GM19468 (cell line): ENCODE measurements at regions not wholly inside any gene's neighbourhood (a gene's known extent, or its start where the extent isn't known, plus 50 kb on each side); places are given as distances from the start of the nearest gene placed in this dataset.

ENCODE experiments used
- ATAC-seq: cut with Tn5 transposase; IDR thresholded peaks from one replicate; pipeline ENCODE4 v1.9.1; 2021; ENCODE audit warnings: mild to moderate bottlenecking, moderate library complexity, moderate number of reproducible peaks; ENCODE audit not compliant: unreplicated experiment; ENCODE audit errors: extremely low read depth

DNA sequence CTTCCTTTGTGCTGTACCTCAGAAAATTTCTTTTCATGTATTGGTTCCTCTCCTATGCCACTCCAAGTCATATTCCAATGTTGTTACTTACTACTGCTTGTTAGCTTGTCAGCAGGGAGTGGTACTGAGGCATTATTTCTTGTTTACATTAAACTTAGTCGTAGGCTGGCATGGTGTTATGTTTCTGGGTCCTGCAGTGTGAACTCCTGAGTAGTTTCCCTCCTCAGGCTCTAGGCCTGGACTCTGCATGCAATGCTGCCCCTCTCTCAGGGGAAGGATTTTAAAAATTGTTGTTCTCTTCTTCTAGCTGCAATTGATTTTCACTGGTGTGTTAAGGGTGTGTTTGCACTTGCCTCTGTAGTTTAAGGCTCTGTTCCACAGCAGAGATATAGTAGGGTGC, 671.6 kb downstream of the PLCL1 start:
- ATAC-seq, result no peak

DNA sequence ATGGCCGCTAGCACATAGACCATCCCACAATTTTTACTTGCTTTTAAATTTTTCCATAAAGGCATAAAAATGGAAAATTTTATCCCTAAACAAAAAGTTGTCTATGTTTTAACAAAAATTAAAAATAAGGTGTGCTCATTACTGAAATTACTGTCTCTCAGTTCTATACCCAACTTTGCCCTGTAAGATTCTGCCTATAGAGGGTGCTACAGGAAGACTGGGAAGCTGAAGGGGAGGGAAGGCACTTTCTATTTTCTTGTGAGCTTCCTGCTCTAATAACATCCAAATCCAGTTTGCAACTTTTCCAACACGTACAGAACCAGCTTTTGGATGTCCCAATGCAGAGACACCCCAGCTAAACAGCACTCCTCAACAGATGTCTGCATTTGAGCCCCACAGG, 666.9 kb downstream of the PLCL1 start:
- no peak for ATAC-seq

DNA sequence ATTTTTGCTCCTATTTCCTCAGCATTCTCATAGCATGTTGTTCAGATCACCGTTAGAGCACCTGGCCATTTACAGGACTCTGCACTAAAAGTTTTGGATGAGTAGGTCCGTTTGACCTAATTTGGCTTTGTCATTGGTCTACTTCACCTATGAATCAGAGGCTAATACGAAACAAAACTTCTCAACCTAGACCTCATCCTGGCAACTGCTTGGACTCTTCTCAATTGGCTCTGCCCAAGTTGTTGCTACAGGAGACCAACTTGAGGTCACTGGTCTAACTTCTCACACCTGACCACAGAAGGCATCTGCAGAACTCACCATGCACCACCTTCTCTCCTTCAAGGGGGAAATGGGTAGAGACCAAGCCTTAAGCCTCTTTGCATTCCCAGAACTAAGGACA, 663.7 kb downstream of the PLCL1 start:
- ATAC-seq, result no peak

DNA sequence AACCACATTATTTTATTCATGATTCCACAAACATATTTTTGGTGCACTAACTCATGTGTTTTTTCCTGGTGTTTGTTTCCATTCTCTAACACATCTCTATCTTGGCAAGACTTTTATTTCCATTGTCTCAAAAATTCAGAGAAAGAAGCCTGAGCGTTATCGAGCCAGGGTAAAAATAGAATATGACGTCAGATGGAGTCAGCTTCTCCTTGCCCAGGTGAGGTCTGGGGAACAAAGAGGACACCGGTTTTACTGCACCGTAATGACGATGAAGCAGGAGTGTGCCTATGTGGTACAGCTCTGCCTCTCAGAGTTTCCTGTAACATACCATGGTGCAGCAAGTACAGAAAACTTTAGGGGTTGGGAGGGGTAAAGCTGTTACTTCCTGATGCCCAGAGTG, 661.6 kb downstream of the PLCL1 start:
- ATAC-seq, result no peak

DNA sequence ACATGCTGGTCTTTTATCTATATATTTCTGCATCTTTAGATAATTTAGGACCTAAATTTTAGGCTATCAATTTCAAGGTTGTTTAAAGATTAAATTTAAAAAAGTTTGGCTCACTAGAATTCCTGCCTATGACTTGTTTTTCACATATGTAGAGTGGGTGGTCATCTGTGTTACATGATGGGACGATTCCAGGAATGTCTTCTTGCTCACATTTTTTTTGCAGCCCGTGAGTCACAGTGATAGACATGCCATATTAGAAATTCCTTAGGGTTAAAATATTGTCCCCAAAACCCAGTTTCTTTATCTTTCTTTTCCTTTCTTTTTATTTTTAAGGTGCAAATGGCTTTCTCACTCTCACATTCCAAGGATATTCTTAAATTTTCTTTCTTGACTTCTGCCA, 652.0 kb downstream of the PLCL1 start:
- no peak for ATAC-seq

DNA sequence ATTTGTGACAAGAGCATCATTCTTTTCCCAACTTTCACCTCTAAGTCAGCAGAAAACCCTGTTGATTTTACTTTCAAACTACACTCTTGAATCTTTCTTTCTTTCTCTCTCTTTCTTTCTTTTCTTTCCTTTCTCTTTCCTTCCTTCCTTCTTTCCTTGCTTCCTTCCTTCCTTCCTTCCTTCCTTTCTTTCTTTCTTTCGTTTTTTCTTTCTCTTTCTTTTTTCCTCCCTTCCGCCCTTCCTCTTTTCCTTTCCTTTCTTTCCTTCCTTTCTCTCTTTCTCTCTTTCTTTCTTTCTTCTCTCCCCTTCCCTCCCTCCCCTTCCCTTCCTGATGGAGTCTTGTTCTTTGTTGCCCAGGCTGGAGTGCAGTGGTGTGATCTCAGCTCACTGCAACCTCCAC, 649.5 kb downstream of the PLCL1 start:
- ATAC-seq, result no peak

DNA sequence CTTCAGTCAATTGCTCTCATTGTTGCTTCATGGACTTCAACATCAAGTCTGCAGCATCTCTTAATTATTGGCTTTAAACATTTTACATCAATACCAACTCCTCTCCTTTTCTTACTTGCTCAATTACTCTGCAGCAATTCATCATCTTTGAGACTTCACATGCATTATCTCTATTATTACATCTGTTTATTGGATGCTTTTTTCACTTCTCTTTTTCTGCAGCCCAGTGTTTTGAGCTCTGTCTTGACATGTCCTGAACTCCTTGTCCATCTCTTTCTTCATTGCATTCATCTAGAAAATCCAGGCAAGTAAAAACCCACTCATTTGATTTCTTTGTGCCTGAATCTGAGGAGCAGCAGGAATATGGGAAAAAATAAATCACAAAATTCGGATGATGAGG, 647.9 kb downstream of the PLCL1 start:
- no peak for ATAC-seq

DNA sequence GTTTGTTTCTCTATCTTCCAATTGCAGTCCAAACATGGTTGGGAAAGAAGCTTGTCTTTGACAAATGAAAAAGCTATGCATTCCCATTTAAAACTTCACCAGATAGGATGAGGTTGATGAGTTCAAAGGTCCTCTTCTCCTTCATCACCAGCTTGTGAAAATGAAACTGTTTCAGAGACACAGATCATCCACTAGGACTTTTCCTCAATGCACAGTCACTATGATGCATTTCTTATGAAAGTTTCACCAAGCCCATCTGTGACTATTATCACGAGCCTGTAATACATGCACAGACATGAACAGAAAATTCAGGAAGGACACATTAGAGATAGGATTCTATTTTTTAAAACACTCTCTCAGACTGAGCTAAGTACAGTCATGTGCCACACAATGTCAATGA, 644.4 kb downstream of the PLCL1 start:
- no peak for ATAC-seq

DNA sequence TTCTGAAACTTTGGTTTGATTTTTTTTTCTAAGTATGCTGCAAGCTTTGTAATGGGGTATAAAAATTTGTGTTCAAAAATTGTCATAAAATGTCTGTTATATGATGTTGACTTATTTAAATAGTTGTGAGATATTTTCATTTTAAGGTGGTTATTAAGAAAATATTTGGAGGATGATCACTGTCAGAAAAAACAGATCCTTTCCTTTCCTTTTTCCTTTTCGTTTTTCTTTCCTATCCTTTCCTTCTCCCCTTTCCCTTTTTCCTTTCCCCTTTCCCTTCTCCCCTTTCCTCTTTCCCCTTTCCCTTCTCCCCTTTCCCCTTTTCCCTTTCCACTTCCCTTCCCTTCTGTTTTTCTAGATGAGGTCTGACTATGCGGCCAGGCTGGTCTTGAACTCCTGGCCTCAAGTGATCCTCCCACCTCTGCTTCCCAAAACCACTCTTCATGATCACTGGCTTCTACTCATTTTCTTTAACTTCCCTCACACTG, 640.5 kb downstream of the PLCL1 start:
- no peak for ATAC-seq

DNA sequence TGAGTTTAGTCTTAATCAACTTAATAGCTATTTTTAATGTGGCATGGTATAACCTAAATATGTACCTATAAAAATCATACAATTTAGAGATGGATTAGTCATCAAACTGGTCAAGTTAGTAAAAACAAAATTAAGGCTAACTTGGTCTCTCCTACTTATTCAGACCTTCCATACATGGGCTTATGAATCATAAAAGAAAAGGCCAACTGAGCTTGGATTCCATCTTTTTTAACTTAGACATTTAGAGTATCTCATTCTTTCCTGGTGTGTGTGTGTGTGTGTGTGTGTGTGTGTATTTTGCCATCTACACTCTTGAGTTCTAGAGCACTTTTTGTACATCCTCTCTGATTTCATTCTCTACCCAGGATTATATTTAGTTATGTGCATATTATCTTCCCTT, 637.5 kb downstream of the PLCL1 start:
- ATAC-seq, result no peak

DNA sequence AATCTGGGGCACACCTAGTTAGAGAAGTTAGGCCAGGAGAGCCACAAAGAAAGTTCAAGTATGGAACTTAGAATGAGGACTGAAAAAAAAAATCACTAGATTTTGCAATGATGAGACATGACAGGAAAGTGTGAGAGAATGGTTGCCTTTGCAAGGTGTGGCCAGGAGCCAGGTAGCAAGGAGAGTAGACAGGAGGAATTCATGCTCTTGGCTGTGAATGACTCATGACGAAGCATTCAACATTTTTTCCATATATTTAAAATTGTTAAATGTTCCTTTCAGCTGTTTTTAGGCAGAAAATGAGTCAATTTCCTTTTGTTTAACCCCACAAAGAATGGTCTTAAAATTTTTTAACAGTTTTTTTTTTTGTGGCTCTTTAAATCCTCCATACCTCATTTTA, 636.9 kb downstream of the PLCL1 start:
- ATAC-seq, result no peak

DNA sequence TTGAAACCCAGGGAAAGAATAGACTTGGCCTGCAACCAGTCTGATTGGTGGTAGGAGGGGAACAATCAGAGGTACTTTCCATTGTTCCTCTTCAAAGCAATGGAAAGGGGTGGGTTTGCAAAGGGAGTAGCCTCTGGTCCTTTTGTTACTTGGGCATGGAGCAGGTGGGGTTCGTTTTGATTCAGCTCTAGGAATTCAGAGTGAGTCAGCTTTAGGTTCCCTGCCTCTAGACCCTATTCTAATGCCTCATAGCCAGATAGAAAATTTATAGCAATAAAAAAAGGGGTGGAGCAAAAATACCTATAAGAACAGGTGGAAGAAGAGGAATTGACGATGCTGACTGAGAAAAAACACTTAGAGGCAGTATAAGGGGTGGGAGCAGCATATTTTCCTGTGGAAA, 636.4 kb downstream of the PLCL1 start:
- ATAC-seq, result no peak

DNA sequence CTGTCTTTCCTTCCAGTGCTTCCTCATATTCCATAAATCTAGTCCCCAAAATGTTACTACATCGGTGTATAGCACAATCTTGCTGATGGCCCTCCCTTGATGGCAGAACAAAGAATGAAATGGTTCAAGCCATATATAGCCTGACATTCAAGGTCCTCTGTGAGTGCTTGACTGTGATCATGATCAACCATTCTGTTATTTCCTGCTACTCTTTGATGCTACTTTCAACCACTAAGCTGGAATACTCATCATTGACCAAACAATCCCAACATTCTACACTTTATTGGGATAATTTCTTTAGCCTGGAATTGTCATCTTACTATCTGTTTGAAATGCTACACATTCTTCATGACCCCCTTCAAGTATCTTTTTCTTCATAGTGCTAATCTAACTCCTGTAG, 633.9 kb downstream of the PLCL1 start:
- ATAC-seq, result no peak

DNA sequence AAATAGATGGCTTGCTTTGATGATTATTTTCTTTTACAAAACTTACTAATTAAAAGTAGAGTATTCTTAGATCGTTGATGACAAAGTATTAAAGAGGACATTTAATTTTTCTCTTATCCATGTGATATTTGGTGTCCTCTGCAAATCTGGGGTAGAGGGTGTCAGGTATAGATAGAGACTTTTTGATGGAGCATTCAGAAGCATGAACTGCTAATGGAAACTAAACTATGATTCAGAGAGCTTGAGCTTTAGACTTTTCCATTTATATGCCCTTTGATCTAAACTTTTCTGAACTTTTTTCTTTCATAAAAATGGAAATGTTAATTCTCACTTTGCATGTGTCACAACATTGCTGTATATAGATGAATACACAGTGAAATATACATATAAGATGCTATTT, 619.7 kb downstream of the PLCL1 start:
- no peak for ATAC-seq

DNA sequence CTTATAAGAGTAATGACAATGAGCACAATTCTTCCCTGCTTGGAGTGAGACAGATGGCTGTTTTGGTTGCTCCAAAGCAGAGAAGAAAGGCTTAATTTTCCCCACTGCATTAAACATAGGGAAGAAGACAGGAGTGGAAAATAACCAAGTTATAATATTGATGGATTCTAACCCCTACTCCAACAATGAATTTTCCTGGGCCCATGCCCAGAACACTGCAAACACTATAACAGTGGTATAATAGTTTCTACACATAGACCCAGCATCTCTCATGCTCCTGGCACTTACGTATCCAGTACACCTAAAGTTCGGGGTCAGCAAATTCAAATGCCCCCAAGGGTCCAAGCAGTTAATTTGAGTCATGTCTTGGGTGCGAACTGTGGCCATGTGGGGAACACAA, 613.4 kb downstream of the PLCL1 start:
- no peak for ATAC-seq

DNA sequence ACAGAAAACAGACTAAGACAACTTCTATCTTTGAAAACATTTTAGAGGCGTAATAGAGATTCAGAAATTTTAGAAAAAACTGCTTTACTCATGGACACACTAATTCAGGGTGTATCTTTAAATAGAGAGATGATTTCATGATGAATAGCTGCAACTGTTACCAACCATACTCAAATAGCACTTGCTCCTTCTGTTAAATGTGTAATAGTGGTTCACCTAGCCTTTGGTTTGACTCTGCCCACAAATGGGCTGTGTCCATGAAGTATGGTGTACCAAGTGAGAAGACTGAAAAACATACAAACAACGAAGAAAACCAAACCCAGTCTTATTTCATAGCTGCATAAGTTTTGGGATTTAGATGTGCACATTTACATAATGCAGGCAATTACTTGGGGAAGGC, 610.6 kb downstream of the PLCL1 start:
- no peak for ATAC-seq

DNA sequence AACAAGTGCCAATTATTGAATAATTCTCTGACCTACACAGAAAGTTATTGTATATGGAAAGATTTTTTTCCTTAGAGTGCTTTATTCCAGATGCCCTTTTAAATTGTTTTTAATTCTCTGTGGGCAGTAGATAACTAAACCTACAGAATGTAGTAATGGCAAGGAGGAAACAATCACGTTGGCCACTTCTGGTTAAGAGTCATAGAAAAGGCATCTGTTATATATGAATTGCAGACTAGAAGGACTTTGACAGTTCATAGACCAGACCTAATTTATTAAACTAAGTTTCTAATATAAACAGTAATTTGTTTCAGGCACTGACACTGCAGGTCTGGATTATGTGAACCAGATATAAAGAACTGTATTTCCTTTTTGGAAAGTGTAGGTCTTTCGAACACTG, 607.5 kb downstream of the PLCL1 start:
- ATAC-seq, result no peak

DNA sequence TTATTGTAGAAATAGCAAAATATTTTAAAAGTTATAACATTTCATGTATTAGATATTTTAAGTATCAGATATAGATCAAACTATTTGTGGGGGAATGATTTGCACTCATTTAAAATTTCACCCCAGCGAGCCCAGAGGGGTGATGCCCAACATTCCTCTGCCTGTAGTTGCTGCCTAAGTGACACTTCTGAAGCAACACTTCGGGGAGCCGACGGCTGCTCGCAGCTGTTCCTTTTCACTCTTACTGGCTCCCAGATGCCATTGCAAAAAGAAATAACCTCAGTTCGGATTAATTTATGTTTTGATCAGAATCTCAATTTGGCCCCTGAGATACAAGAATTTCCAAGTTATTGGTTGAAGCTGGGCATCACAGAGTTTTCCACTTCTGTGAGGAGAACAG, 603.8 kb downstream of the PLCL1 start:
- no peak for ATAC-seq

DNA sequence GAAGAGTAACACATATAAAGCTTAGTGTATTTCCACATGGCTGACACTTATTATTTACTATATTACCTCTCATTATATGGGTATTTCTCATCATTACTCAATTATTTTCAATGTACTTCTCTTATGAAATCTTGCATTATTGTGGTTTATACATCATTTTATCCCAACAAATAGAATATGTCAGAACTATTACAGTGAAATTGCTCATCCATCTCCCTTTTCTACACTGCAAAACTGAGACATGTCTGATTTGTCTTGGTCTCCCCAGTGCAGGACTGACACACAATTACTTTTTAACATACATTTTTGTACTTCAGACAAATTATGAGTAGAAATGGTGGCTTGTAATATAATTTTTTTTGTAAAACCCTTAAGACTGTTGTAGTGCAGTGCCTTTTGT, 600.9 kb downstream of the PLCL1 start:
- no peak for ATAC-seq

DNA sequence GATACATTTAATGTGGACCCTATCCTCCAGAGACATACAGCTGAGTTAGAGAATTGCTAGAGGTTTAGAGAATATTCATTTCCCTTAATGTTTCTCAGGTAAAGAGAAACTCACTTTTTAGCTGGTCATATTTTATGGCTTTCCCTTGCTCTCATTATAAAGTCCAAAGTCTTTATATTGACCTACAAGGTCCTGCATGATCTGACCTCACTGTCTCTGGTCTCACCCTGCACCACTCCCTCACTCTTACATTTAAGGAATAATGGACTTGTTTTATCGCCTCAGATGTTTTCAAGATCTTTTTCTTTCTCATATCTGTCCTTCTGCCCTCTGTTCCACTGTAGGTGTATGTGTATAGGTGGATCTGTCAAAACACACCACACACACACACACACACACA, 597.3 kb downstream of the PLCL1 start:
- ATAC-seq, result no peak

DNA sequence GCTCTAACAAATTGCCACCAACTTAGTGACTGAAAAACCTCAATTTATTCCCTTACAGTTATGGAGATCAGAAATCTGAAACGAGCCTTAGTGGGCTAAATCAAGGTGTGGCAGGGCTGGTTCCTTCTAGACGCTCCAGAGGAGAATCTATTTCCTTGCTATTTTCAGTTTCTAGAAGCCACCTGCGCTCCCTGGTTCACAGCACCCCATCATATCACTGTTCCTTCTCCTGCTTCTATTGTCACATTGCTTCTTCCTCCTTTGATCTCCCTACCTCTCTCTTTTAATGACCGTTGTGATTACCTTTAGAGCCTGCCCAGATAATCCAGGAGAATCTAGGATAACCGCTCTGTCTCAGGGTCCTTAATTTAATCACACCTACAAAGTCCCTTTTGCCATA, 596.6 kb downstream of the PLCL1 start:
- no peak for ATAC-seq

DNA sequence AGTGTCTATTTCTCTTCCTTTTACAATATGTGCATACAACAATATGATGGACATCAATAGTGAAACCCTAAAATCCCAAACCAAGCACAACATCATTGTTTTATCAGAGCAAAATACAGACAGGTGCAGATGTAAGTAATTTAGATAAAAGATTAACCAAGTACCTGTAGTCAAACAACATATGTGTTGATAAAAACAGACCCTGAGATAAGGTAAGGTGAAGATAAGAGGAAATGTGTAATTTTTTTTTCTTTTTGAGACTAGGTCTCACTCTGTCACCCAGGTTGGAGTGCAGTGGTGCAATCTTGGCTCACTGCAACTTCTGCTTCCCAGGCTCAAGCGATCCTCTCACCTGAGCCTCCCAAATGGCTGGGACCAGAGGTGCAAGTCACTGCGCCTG, 589.8 kb downstream of the PLCL1 start:
- no peak for ATAC-seq

DNA sequence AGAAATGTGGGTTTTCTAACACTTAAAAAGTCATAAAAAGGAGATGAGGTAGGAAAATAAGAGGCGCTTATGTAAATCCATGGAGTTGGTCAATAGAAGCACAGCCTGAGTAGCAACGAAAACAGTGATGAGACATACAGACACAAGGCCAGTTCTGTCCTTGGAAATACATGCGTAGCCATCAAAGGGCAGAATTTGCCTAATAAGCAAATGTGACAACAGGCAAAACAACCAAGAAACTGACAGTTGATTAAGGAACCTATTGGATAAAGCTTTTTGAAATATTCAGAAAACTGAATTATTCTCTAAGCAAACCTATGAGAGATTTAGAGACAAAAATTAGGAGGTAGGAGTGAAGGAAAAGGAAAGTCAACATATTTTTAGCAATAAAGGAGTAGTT, 586.3 kb downstream of the PLCL1 start:
- ATAC-seq, result no peak
